Neuronal stem cell (in vitro differentiated cells): ENCODE measurements at regions not wholly inside any gene's neighbourhood (a gene's known extent, or its start where the extent isn't known, plus 50 kb on each side); places are given as distances from the start of the nearest gene placed in this dataset.
"Not testable (repeated sequence)": the region's sequence is repeated elsewhere in the genome, so short reads cannot be mapped to it uniquely, and the experiment has no call there.

Experiments used
- DNase-seq: peaks from one replicate; pipeline ENCODE4 v3.0.0-alpha.2; 2013; ENCODE audit warnings: low spot score
- H2AFZ ChIP-seq: one replicate; pipeline ENCODE4 v1.6.1; 2013; ENCODE audit warnings: mild to moderate bottlenecking, low read length, inconsistent platforms
- H2AK5ac ChIP-seq: 2 replicates; pipeline ENCODE4 v1.6.1; 2013; ENCODE audit warnings: low read depth, mild to moderate bottlenecking, inconsistent platforms, low read length, moderate library complexity, mixed read lengths
- H2BK120ac ChIP-seq: 2 replicates; pipeline ENCODE4 v1.6.1; 2013; ENCODE audit warnings: low read depth, mild to moderate bottlenecking, inconsistent platforms, low read length, moderate library complexity, mixed read lengths
- H2BK12ac ChIP-seq: one replicate; pipeline ENCODE4 v1.6.1; 2013; ENCODE audit warnings: low read length, inconsistent platforms
- H2BK15ac ChIP-seq: 2 replicates; pipeline ENCODE4 v1.6.1; 2013; ENCODE audit warnings: mild to moderate bottlenecking, low read length, inconsistent platforms, mixed read lengths
- H2BK5ac ChIP-seq: one replicate; pipeline ENCODE4 v1.6.1; 2013; ENCODE audit warnings: inconsistent platforms, mild to moderate bottlenecking, low read length, moderate library complexity
- H3K14ac ChIP-seq: one replicate; pipeline ENCODE4 v1.6.1; 2013; ENCODE audit warnings: low read length, inconsistent platforms
- H3K18ac ChIP-seq: 2 replicates; pipeline ENCODE4 v1.6.1; 2013; ENCODE audit warnings: low read length, inconsistent platforms
- H3K23ac ChIP-seq: 2 replicates; pipeline ENCODE4 v1.6.1; 2013; ENCODE audit warnings: low read depth, mild to moderate bottlenecking, mixed read lengths, low read length, inconsistent platforms; ENCODE audit not compliant: poor library complexity
- H3K27ac ChIP-seq: replicated peaks from 3 replicates; pipeline ENCODE4 v1.5.1; 2013; ENCODE audit warnings: low read length, inconsistent platforms
- H3K27me3 ChIP-seq, 3 experiments: 2 replicates each; pipeline ENCODE4 v1.6.1; 2013; ENCODE audit warnings: low read length in 3 of 3, mild to moderate bottlenecking in 2 of 3, inconsistent platforms in 1 of 3, low read depth in 1 of 3, mixed read lengths in 1 of 3, moderate library complexity in 1 of 3; ENCODE audit not compliant: control insufficient read depth in 3 of 3, insufficient read depth in 3 of 3
- H3K36me3 ChIP-seq, 2 donors: replicated peaks in 1 of 2; 2 replicates each; pipeline ENCODE4 v1.6.1; 2013; ENCODE audit warnings: low read length in 2 of 2; ENCODE audit not compliant: control insufficient read depth in 2 of 2, insufficient read depth in 2 of 2
- H3K4ac ChIP-seq: 2 replicates; pipeline ENCODE4 v1.6.1; 2013; ENCODE audit warnings: inconsistent platforms, mild to moderate bottlenecking, low read length, moderate library complexity
- H3K4me1 ChIP-seq, 2 donors: 1 replicate in 1 of 2; 2 replicates in 1 of 2; pipeline ENCODE4 v1.6.1; 2013; ENCODE audit warnings: low read length in 2 of 2, low read depth in 1 of 2; ENCODE audit not compliant: control insufficient read depth in 2 of 2, insufficient read depth in 1 of 2
- H3K4me2 ChIP-seq: one replicate; pipeline ENCODE4 v1.6.1; 2013; ENCODE audit warnings: mild to moderate bottlenecking, low read length, inconsistent platforms; ENCODE audit not compliant: insufficient read depth, poor library complexity, severe bottlenecking
- H3K4me3 ChIP-seq, 2 donors: 2 replicates each; pipeline ENCODE4 v1.5.1; 2013; ENCODE audit warnings: low read length in 2 of 2, mild to moderate bottlenecking in 2 of 2, inconsistent platforms in 1 of 2, moderate library complexity in 1 of 2
- H3K79me1 ChIP-seq: one replicate; pipeline ENCODE4 v1.6.1; 2013; ENCODE audit warnings: low read depth, mild to moderate bottlenecking, inconsistent platforms, low read length, moderate library complexity
- H3K9ac ChIP-seq: one replicate; pipeline ENCODE4 v1.6.1; 2013; ENCODE audit warnings: mild to moderate bottlenecking, low read depth, low read length, inconsistent platforms; ENCODE audit not compliant: poor library complexity
- H3K9me3 ChIP-seq, 2 donors: replicated peaks in 1 of 2; 2 replicates each; pipeline versions ENCODE3 to v1.6.1; 2013; ENCODE audit warnings: low read length in 2 of 2, mild to moderate bottlenecking in 2 of 2, inconsistent platforms in 1 of 2, low read depth in 1 of 2, mixed read lengths in 1 of 2, moderate library complexity in 1 of 2; ENCODE audit not compliant: control insufficient read depth in 2 of 2, insufficient read depth in 1 of 2
- H4K8ac ChIP-seq: one replicate; pipeline ENCODE4 v1.6.1; 2013; ENCODE audit warnings: low read depth, mild to moderate bottlenecking, inconsistent platforms, low read length, moderate library complexity
- H4K91ac ChIP-seq: one replicate; pipeline ENCODE4 v1.6.1; 2013; ENCODE audit warnings: low read length, low read depth, mild to moderate bottlenecking, inconsistent platforms; ENCODE audit not compliant: poor library complexity
- WGBS, 2 donors: extraction: QIAGEN DNeasy Blood & Tissue Kit; methylation state at CpG; one replicate each; pipeline ENCODE4 v1.1.7; 2013; ENCODE audit warnings: missing lambda C conversion rate in 2 of 2, mixed read lengths in 1 of 2; ENCODE audit not compliant: insufficient read length in 2 of 2, insufficient replicate concordance in 1 of 2; ENCODE audit errors: extremely low coverage in 2 of 2; 5-methylcytosine and 5-hydroxymethylcytosine counted together

DNA sequence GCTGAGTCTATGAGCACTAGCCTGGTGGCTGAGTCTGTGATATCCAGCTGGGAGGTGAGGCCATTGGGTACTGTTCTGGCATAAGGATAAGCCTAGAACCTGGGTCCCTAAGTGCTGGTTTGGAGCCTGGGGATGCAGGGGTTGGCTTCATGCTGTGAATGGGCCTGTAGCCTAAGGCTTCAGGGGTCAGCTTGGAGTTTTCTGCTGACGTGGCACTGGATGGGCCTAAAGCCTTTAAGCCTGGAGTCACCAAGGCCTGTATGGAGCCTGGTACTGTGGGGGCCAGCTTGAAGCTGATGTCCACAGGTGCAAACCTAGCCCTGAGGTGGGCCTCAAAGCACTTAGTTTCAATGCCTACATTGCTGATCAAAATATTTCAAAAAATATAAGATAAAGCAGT lies 979.6 kb upstream of the POU3F4 start:
- Histone ChIP-seq H3K9ac (no peak overlapping the region), H3K79me1 (no peaks in the 10 kb centered on the region), H3K27ac (no peak overlapping the region), H3K4ac (no peak overlapping the region), H3K14ac (no peak overlapping the region), H2BK120ac (no peak overlapping the region), H2BK5ac (no peak overlapping the region), H2BK15ac (no peak overlapping the region), H3K9me3 (no peaks in the 10 kb centered on the region), H3K36me3 (no peaks in the 10 kb centered on the region), H3K4me1 (no peaks in the 10 kb centered on the region), H3K4me2 (no peak overlapping the region), H2BK12ac (no peak overlapping the region), H3K4me3 (no peak overlapping the region), H3K23ac (no peak overlapping the region), H2AFZ (no peak overlapping the region), H3K27me3 (no peaks in the 10 kb centered on the region), H4K8ac (no peak overlapping the region), H3K18ac (no peak overlapping the region), H2AK5ac (no peak overlapping the region), H4K91ac (no peak overlapping the region)
- WGBS, 2 donors = no CpG with 5 or more reads among the region's 1 CpG
- no peak for DNase-seq

DNA sequence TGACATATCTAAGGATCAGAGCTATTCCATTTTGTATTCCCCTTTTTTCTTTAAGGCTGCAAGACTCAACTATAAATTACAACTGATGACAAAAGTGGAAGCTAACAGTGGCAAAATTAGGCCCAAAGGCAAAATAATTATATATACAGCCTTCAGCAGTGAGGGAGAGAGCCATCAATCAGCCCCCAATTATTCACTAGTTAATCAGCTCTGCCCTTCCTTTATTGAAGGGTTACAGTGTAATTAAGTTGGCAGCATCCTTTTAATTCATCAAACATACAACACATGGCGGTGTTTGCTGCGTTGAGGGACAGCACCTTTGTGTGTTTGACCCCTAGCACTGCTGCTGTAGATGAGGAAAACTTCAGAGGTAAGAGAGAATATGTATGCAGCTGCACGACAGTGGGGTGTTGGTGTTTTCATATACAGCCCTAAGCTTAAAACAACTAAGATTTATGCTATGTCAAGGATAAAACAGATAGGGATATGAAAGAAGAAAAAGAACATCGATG lies 973.9 kb upstream of the POU3F4 start:
- no peaks in the 10 kb centered on the region for H3K27me3 ChIP-seq
- no peaks in the 10 kb centered on the region for H3K79me1 ChIP-seq
- no peak overlapping the region for H3K4ac ChIP-seq
- no peak overlapping the region for H3K9ac ChIP-seq
- H3K4me3 ChIP-seq = no peak overlapping the region
- H2AK5ac ChIP-seq = no peak overlapping the region
- H3K27ac ChIP-seq = no peak overlapping the region
- no peak overlapping the region for H2AFZ ChIP-seq
- H3K9me3 ChIP-seq = no peaks in the 10 kb centered on the region
- H3K36me3 ChIP-seq = no peaks in the 10 kb centered on the region
- H3K14ac ChIP-seq = no peak overlapping the region
- no peaks in the 10 kb centered on the region for H3K4me1 ChIP-seq
- H3K4me2 ChIP-seq = no peak overlapping the region
- no peak for DNase-seq
- no peak overlapping the region for H4K8ac ChIP-seq
- H2BK15ac ChIP-seq = no peak overlapping the region
- H2BK5ac ChIP-seq = no peak overlapping the region
- no peak overlapping the region for H3K18ac ChIP-seq
- H3K23ac ChIP-seq = no peak overlapping the region
- no peak overlapping the region for H2BK120ac ChIP-seq
- no peak overlapping the region for H2BK12ac ChIP-seq
- no CpG with 5 or more reads among the region's 4 CpGs for WGBS, 2 donors
- no peak overlapping the region for H4K91ac ChIP-seq

DNA sequence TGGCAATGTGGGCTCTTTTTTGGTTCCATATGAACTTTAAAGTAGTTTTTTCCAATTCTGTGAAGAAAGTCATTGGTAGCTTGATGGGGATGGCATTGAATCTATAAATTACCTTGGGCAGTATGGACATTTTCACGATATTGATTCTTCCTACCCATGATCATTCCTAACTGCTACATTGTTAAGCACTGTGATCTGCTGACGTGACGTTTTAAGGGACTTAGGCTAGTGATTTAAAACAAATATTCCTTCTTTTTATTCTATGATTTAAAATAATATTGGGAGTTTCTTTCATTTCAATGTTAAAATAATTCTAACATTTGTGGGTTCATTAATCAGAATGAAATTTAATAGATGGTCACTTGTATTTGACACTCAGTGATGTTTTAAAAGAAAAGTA lies 970.9 kb upstream of the POU3F4 start:
- not testable (repeated sequence) for H2BK12ac ChIP-seq, H3K4me3 ChIP-seq, H3K23ac ChIP-seq, H2BK5ac ChIP-seq, H3K27me3 ChIP-seq, DNase-seq, H2BK120ac ChIP-seq, H2BK15ac ChIP-seq, H3K9me3 ChIP-seq, H3K4me1 ChIP-seq, H3K4me2 ChIP-seq, H2AK5ac ChIP-seq, H3K4ac ChIP-seq, H3K79me1 ChIP-seq, H3K18ac ChIP-seq, H2AFZ ChIP-seq, H4K91ac ChIP-seq, H3K27ac ChIP-seq, H4K8ac ChIP-seq, H3K9ac ChIP-seq, H3K36me3 ChIP-seq, H3K14ac ChIP-seq
- no CpG with 5 or more reads among the region's 3 CpGs for WGBS, 2 donors

DNA sequence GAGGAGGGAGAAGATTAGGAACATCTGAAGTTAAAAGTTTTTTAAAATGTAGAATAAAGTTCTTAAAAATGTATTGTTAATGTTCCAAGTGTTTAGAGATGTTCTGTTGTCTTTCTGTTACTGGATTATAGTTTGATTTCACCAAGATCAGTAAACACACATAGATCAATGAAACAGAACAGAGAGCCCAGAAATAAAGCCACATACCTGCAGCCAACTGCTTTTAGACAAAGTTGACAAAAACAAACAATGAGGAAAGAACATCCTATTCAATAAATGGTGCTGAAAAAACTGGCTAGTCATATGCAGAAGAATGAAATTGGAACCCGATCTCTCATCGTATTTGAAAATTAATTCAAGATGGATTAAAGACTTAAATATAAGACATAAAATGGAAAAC lies 966.3 kb upstream of the POU3F4 start:
- H3K14ac ChIP-seq = no peak overlapping the region
- H3K36me3 ChIP-seq = no peaks in the 10 kb centered on the region
- WGBS, 2 donors = no CpG with 5 or more reads among the region's 2 CpGs
- H2BK120ac ChIP-seq = no peak overlapping the region
- H3K18ac ChIP-seq = no peak overlapping the region
- no peak overlapping the region for H2BK5ac ChIP-seq
- H3K79me1 ChIP-seq = no peaks in the 10 kb centered on the region
- H4K8ac ChIP-seq = no peak overlapping the region
- no peak overlapping the region for H2AFZ ChIP-seq
- H3K9ac ChIP-seq = no peak overlapping the region
- no peak for DNase-seq
- H2BK12ac ChIP-seq = no peak overlapping the region
- H2BK15ac ChIP-seq = no peak overlapping the region
- H3K4me2 ChIP-seq = no peak overlapping the region
- no peak overlapping the region for H2AK5ac ChIP-seq
- no peaks in the 10 kb centered on the region for H3K9me3 ChIP-seq
- H3K4me1 ChIP-seq = no peaks in the 10 kb centered on the region
- no peak overlapping the region for H3K4me3 ChIP-seq
- no peak overlapping the region for H3K23ac ChIP-seq
- H3K27ac ChIP-seq = no peak overlapping the region
- no peaks in the 10 kb centered on the region for H3K27me3 ChIP-seq
- H3K4ac ChIP-seq = no peak overlapping the region
- H4K91ac ChIP-seq = no peak overlapping the region
